Stimulated activated CD4-positive, alpha-beta T cell treated with anti-CD3 and anti-CD28 coated beads, Interleukin-12 subunit alpha, Interleukin-12 subunit beta, amount 100 ng/mL, for 4 hours (primary cell): ENCODE measurements at regions not wholly inside any gene's neighbourhood (a gene's known extent, or its start where the extent isn't known, plus 50 kb on each side); places are given as distances from the start of the nearest gene placed in this dataset.
"Not testable (repeated sequence)": the region's sequence is repeated elsewhere in the genome, so short reads cannot be mapped to it uniquely, and the experiment has no call there.

Experiments
- DNase-seq: peaks from one replicate; pipeline ENCODE4 v3.0.0-alpha.2; 2020

- not testable (repeated sequence) for DNase-seq
Observed at GRCh38 chr3:44172701-44173100, 69.0 kb upstream of the TOPAZ1 start.

GRCh38 chr3:44173263-44173662 is 68.4 kb upstream of the TOPAZ1 start:
- no peak for DNase-seq

- no peak for DNase-seq
Observed at GRCh38 chr3:44175070-44175469, 66.6 kb upstream of the TOPAZ1 start.

- no peak for DNase-seq
Observed at GRCh38 chr3:44179246-44179645, 62.4 kb upstream of the TOPAZ1 start.

GRCh38 chr3:44184319-44184953 is 57.2 kb upstream of the TOPAZ1 start:
- DNase-seq, result no peak

- DNase-seq, result no peak
Observed at GRCh38 chr3:44185396-44185915, 56.2 kb upstream of the TOPAZ1 start.

- no peak for DNase-seq
Observed at GRCh38 chr3:44186111-44186672, 55.5 kb upstream of the TOPAZ1 start.

GRCh38 chr3:44186712-44187111 is 55.0 kb upstream of the TOPAZ1 start:
- no peak for DNase-seq
